Prostate gland (tissue), 2 donors: ENCODE measurements at regions not wholly inside any gene's neighbourhood (a gene's known extent, or its start where the extent isn't known, plus 50 kb on each side); places are given as distances from the start of the nearest gene placed in this dataset.

Source experiments
- CTCF ChIP-seq, 4 experiments: fragments of 200-600 bp in 2 of 4; fragments of 450-650 bp in 2 of 4; sonication (generic) in 2 of 4; IDR thresholded peaks; 1 replicate in 3 of 4; 2 replicates in 1 of 4; pipeline ENCODE4 v1.5.1; 2016 to 2019; ENCODE audit warnings: antibody characterized with exemption in 4 of 4, mild to moderate bottlenecking in 2 of 4, moderate library complexity in 2 of 4
- POLR2A ChIP-seq: fragments of 450-650 bp; IDR thresholded peaks from one replicate; pipeline ENCODE4 v1.6.1; 2016; ENCODE audit warnings: antibody characterized with exemption, mild to moderate bottlenecking
- POLR2AphosphoS5 ChIP-seq: sonication (generic); formaldehyde crosslinking; IDR thresholded peaks from one replicate; pipeline ENCODE4 v1.6.1; 2017; ENCODE audit warnings: antibody characterized with exemption

DNA sequence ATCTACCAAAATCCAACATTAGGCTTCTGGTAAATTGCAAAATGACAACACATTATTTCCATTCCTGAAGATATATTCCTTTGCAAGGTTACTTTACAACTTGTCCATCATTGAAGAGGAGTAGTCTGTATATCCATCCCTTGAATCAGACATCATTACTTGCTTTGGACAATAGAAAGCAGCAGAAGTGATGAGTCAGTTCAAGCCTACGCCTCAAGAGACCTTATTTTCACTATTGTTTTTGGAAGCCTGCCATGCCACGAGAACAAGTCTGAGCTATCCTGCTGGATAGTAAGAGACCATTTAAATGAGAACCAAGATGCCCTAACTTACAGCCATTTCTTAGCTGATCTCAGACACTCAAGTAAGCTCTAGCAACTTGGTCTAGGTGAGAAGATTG is 246.0 kb upstream of the HHIP start:
- TF ChIP-seq CTCF (IDR thresholded peaks at IDR 0.05) (no peak), POLR2A (no peak), POLR2AphosphoS5 (no peak)
